GM19372 (cell line): ENCODE measurements at regions not wholly inside any gene's neighbourhood (a gene's known extent, or its start where the extent isn't known, plus 50 kb on each side); places are given as distances from the start of the nearest gene placed in this dataset.
A peak's percentile ranks its signal among the peaks of the same experiment; 100 is the strongest.
"Not testable (repeated sequence)": the region's sequence is repeated elsewhere in the genome, so short reads cannot be mapped to it uniquely, and the experiment has no call there.

Experiments used
- ATAC-seq: cut with Tn5 transposase; IDR thresholded peaks from one replicate; pipeline ENCODE4 v1.9.1; 2021; ENCODE audit warnings: mild to moderate bottlenecking, low read depth, moderate library complexity; ENCODE audit not compliant: unreplicated experiment

DNA sequence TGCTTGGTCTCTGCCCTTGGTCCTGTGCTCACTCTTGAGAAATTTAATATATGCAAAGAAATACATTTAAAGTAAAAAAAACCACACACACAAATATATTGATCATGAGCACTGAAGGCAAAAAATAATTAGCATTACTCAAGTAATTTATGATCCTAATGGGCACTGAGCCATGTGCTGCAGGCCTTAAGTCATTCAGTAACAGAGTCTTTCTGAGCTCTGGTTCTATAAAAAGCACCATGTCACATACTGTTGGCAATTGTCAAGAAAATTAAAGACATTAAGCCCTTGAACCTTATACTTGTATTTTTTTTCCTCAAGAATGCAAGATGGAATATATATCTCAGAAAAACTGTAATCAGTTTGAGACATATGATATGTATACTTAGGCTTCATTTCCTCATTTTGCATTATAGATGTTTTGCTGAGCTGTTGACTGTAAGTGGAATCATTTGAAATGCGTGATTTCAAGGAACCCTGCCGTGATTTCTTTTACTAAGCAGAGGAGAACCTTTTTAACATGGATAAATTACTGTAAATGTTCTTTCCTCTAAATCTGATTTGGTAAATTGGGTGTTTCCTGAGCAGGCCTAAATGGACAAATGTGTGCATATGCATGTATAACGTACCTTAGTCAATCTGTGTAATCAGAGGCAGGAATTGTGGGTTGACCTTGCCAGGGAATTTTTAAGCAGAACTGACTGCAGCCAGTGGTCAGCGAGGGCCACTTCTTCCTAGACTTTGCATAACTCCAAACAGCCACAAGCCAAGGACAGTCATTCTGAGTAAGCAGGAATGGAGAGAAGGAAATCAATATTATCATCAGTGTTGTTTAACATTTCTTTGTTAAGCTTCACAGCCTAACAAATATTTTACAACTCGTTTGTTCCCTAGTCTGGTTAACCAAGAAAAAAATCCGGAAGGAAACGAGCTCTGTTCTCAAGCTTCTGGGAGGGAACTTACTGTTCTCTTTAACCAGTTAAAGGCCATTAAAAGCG, 191.5 kb upstream of the ATP5MC3 start:
- no peak for ATAC-seq

DNA sequence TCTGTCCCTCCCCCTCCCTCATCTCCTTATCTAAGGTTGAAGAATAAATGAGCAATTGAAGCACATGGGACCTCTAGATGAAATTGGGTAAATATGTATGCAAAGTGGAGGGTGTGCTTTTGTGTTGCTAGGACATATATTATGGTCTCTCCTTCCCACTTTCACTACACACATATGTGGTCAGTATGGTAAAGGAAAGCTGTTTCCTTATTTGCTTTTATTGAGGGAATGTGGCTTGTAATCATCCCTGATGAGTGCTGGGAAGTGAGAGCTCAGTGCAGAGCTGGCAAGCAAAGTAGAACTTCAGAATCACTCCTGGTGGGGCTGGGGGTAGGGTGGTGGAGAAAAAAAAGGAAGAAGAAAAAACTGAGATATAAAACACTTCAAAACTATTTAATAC, 189.9 kb upstream of the ATP5MC3 start:
- no peak for ATAC-seq

GRCh38 chr2:175366815-175367214, 185.3 kb upstream of the ATP5MC3 start:
- ATAC-seq = no peak

GRCh38 chr2:175363699-175364098, 182.2 kb upstream of the ATP5MC3 start:
- no peak for ATAC-seq

GRCh38 chr2:175362331-175362730, 180.8 kb upstream of the ATP5MC3 start:
- ATAC-seq = no peak

DNA sequence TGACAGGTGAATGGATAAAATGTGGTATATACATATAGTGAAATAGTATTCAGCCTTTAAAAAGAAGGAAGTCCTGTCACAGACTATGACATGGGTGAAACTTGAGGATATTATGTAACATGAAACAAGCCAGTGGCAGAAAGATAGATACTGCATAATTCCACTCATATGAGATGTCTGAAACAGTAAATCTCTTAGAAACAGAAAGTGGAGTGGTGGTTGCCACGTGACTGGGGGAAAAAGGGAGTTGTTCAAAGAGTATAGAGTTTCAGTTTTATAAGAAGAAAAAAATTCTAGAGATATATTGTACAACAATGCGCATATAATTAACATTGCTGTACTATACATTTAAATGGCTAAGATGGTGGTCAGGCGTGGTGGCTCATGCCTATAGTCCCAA, 178.2 kb upstream of the ATP5MC3 start:
- ATAC-seq = no peak

DNA sequence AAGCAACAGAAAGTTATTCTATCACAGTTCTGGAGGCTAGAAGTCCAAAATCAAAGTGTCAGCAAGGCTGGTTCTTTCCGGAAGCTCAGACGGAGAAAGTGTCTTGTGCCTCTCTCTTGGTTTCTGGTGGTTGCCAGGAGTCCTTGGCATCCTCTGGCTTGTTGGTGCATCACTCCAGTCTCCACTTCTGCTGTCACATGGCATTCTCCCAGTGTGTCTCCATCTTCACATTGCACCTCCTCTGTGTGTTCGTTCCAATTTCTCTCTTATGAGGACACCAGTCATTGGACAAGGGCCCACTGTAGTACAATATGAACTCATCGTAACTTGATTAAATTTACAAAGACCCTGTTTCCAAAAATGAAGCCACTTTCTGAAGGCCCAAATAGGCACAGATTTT, 175.4 kb upstream of the ATP5MC3 start:
- no peak for ATAC-seq

GRCh38 chr2:175355246-175355645, 173.7 kb upstream of the ATP5MC3 start:
- no peak for ATAC-seq

GRCh38 chr2:175353275-175353674, 171.8 kb upstream of the ATP5MC3 start:
- ATAC-seq = no peak

DNA sequence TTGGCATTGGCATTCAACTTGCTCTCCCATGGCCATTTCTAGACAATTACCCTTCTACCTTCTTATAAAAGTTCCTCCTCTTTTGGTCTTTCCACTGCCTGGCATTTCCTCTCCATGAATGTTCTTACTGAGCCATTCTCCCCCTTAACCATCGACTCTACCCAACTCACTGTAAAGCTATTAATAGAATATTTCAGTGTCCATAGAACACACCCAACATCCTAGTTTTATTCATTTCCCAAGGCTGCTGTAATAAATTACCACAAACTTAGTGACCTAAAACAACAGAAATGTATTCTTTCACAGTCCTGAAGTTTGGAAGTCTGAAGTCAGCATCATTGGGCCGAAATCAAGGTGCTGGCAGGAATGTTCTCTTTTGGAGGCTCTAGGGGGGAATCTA, 170.0 kb upstream of the ATP5MC3 start:
- ATAC-seq = no peak

- no peak for ATAC-seq
These were observed 168.6 kb upstream of the ATP5MC3 start for GRCh38 chr2:175350105-175350504.

GRCh38 chr2:175342085-175342484, 160.6 kb upstream of the ATP5MC3 start:
- ATAC-seq = no peak

- ATAC-seq = no peak
These were observed 148.7 kb upstream of the ATP5MC3 start for GRCh38 chr2:175330195-175330594.

DNA sequence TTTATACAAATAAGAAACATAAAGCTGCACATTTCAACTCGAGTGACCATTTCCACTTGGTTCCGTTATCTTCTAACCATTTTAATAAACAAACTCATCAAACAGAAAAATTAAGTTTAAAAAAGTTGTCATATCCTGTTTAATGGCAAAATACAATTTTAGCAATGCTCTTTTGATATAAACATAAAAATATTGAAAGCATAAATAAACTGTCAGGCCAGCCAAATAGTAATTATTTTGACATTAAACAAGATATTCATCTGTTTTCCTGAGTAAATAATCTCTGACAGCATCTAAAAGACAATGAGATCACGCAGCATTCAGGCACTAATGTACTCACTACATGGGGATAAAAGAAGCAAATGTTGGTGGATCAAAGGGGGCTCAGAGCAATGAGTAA, 145.3 kb upstream of the ATP5MC3 start:
- ATAC-seq = no peak

GRCh38 chr2:175326164-175326563, 144.7 kb upstream of the ATP5MC3 start:
- not testable (repeated sequence) for ATAC-seq

- no peak for ATAC-seq
These were observed 141.7 kb upstream of the ATP5MC3 start for GRCh38 chr2:175323162-175323561.

- ATAC-seq = peak; percentile 88
These were observed 137.0 kb upstream of the ATP5MC3 start for GRCh38 chr2:175318542-175318941.

GRCh38 chr2:175317751-175318150, 136.2 kb upstream of the ATP5MC3 start:
- ATAC-seq = no peak

DNA sequence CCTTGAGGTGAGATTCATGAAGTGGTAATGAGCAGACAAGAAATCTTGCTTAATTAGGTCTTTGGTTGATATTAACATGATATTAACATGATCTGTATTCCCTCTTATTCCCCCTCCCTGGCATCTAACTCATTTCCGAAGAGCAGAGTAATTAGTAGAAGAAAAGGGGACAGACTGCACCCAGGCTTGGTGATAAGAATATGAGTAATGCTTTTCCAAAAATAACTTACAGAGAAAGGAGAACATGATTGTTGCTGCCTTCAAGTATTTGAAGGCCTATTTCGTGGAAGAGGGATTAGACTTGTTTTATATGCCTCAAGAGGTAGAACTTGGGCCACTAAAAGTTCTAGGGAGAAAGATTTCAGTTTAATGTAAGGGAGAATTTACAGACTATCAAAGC, 130.6 kb upstream of the ATP5MC3 start:
- ATAC-seq = no peak

DNA sequence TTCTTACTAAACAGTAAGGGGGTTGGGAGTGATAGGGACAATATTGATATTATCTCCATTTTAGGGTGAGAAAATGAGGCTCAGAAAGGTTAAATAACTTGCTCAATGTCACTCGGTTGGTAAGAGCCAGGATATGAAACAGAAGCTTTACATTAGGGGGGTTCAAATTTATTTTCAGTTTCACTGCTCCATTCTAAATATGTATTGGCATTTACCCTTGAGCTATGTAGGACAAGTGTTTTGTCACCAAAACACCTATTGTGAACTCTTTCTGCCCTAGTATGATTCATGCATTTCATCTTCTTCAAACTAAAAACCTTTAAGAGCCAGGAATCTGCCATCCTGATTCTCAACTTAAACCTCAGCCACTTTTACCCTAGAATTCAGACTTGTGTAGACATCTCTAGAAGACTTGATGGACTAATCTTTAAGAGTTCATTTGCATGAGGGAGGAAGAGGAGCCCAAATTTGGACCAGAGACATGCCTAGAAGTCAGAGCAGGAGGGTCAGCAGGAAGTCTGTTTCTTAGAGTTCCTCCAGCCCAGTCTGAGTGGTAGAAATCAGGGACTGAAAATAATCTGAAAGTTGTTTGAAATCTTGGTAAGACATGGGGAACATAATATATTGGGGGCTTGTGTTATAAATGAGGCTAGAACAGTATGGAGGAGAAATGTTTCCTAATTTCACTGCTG, 129.4 kb upstream of the ATP5MC3 start:
- ATAC-seq = no peak

- no peak for ATAC-seq
These were observed 128.3 kb upstream of the ATP5MC3 start for GRCh38 chr2:175309799-175310198.

DNA sequence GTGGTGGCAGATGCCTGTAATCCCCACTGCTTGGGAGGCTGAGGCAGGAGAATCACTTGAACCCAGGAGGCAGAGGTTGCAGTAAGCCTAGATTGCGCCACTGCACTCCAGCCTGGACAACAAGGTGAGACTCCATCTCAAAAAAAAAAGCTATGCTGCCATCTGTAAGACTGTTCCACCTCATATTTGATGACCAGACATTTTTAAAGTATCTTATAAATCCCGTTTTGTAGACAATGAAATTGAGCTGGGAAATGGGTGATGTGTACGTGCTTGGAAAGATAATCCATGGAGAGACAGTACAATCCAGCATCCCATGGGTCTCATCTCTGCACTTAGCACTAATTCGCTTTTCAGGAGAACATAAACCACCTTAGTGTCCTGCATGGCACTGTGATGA, 126.5 kb upstream of the ATP5MC3 start:
- ATAC-seq = no peak
